NCI-H1694 (cell line): ENCODE measurements at regions not wholly inside any gene's neighbourhood (a gene's known extent, or its start where the extent isn't known, plus 50 kb on each side); places are given as distances from the start of the nearest gene placed in this dataset.

Source experiments
- DNase-seq: peaks from one replicate; lab custom pipeline; 2025; lab: John Stamatoyannopoulos, UW

DNA sequence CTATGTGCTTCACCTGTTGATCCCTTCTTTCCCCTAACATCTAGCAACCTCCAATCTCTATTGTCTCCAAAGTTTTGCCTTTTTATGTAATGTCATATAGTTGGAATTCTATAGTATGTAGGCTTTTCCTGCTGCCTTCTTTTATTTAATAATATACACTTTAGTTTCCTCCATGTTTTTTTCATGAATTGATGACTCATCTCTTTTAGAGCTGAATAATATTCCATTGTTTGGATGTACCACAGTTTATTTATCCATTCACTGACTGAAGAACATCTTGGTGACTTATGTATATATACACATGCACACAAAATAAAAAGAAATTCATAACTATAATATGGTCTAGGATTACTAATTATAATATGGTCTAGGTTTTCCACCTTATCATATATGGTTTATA is 1314.2 kb downstream of the OTOL1 start:
- DNase-seq, result no peak

DNA sequence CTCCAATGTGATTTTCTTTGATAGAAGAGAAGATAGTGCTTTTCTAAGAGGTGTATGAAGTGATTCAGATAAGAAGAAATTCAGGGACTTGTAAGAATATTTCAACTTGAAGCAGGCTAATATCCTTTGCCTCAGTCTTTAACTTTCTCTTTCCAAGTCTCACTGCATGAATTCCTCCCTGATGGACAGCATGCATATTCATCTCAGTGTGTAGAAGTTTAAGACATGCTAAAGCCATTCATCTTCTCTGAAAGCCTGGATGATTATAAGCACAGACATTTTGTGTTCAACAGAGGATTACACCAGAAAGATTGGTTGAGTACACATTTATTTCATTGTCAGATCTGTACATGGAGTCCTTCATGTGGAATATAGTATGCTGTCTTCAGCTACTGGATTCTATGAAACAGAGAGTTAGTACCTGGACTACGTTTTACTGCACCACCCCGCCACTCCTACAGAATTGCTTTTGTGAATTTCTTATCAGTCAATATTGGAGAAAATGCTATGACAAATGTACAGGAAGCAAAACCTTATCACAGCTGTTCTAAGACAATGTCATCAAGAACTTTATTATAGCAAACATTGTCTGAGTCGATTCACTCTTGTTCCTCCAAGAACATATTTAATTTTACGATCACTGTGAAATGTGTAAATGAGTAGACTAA is 1346.1 kb downstream of the OTOL1 start:
- DNase-seq, result no peak

DNA sequence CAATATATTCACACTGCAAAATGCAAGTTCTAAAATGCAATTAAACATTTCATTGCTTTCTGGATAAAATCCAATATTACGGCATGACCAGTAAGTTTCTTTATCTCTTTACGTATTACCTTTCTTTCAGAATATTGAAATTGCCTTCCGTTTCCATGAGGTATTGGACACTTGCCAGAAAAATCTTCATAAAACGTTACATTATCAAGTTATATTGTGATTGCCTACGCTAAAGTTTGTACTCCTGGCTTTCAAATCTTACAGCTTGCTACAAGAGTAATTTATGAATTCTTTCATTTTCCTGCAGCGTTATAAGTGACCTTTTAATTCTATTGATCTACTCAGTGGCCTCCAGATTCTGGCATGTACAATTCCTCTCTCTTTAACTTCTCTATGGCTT is 1349.3 kb downstream of the OTOL1 start:
- no peak for DNase-seq

DNA sequence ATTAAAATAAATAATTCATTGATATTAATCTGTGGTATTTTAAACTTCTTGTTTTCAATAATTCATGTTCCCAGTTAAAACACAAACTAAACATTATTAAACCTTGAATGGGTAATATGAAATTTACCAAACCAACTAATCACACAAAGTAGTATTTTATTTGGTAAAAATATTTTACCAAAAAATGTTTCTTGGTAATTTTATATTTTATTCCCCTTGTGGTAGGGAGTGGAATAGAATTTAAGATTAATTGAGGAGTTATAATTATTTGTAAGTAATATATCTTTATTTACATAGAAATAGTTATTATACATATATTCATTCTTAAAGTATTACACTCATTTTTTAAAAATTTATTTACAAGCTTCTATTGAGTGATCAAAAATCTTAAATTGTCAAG is 1350.9 kb downstream of the OTOL1 start:
- no peak for DNase-seq

DNA sequence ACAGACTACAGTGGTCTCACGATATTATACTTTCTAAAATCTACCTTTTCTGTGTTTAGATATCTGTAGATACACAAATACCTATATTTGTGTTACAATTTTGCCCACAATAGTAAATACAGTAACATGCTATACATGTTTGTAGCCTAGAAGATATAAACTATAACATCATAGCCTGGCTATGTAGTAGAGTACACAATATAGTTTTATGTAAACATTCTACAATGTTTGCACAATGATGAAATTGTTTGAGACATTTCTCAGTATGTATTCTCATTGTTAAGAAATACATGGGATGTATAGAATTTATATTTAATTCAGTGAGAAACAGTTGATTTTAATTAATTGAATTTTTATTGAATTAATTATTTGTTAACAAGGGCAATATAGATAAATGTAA is 1367.0 kb downstream of the OTOL1 start:
- no peak for DNase-seq

DNA sequence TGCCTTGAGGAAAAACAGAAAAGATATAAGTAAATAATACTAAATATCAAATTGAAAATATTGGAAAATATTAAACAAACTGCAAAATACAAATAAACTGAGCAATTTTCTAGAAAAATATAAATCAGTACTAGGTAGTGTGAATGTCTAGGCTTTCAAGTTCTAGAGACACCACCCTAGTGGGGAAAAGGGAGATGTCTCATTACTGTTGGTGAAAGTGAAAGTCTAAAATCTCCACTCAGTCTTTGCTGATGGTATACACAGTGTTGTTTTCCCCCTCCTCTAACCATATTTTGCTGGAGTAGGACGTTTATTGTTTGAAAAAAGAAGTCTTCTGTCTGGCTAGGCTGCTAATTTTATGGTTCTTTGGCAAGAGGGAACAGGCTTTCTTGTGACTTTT is 1368.9 kb downstream of the OTOL1 start:
- DNase-seq, result no peak

GRCh38 chr3:162879021-162879562 is 1382.5 kb downstream of the OTOL1 start:
- DNase-seq, result no peak

- no peak for DNase-seq
Measured at GRCh38 chr3:162884373-162884772, 1387.8 kb downstream of the OTOL1 start.

DNA sequence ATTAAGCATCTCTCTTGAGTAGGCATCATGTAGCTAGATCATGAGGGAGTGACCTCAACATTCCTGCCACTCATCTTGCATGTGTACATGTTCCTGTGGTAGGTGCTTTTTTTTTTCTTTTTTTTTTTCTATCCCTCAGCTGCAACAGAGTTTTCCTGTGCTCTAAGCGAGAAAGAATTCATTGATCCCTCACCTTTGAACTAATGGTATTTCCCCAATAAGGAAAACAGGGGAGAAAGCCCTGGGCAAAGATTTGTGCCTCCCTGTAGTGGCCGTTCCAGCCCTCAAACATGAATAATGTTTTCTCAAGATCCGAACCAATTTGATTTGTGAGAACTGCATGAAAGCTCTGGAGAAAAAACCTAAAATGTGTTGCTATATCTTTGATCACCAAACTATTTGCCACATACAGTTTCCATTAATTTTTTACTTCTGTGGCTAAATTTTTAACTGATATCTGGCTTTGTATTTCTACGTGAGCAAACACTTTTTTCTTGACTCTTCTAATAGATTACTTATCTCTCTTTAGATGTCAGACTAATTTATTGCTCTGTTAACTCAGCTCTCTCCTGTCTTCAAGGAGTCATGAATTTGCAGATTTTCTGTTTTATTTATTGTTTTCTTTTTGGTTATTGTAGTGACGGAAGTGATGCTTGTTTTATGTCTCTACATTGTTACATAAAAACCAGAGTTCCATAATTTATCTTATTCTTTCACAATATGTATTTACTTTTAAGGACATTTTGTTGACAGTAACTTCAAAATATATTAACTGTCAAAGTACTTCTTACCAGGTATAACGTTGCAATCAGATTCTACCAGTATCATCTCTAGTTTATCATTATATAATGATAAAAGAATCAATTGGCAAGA is 1396.5 kb downstream of the OTOL1 start:
- no peak for DNase-seq

DNA sequence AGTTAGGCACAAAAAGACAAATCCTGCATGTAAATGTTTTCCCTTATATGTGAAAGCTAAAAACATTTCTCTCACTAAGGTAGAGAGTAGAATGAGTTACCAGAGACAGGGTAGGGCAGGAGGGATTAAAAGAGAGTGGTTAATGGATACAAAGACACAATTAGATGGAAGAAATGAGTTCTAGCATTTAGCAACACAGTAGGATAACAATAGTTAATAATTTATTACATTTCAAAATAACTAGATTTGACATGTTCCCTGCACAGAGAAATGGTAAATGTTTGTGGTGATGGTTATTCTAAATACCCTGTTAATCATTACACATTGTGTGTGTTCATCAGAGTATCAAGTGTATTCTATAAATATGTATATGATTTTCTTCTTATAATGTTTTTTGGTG is 1400.7 kb downstream of the OTOL1 start:
- DNase-seq, result no peak

GRCh38 chr3:162932503-162932902 is 1435.9 kb downstream of the OTOL1 start:
- no peak for DNase-seq

GRCh38 chr3:162933656-162934055 is 1437.0 kb downstream of the OTOL1 start:
- DNase-seq, result no peak

- no peak for DNase-seq
Measured at GRCh38 chr3:162936706-162937105, 1440.1 kb downstream of the OTOL1 start.

GRCh38 chr3:162938083-162938482 is 1441.5 kb downstream of the OTOL1 start:
- no peak for DNase-seq

DNA sequence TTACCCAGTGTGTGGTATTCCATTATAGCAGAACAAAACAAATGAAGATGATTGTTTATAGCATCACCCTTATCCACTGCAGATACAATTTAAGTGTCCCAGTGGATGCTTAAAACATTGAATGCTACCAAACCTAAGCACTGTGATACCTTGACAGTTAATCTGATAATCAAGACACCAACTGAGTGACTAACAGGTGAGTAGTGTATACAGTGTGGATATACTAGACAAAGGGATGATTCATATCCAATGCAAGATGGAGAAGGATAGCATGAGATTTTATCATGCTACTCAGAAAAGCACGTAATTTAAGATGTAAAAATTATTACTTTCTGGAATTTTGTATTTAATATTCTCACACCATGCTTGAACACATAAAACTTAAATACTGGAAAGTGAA is 1449.0 kb downstream of the OTOL1 start:
- no peak for DNase-seq

- DNase-seq, result no peak
Measured at GRCh38 chr3:162956711-162957110, 1460.1 kb downstream of the OTOL1 start.

DNA sequence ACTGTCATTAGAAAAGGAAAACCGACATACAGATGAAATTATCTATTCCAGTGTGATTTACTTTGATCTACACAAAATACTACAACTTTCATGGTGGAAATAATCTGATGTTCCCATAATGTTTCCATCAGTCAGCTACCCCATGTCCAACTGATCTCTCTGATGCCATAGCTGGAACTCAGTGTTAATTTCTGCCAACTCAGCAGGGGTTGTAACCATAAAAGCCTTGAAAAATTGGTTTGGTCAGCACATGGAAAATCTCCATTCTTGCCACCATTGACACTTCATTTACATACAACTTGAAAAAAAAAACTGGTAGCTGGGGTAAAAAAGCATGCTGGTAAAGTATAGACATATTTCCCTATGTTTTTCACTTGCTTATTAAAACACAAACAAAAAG is 1463.7 kb downstream of the OTOL1 start:
- no peak for DNase-seq

DNA sequence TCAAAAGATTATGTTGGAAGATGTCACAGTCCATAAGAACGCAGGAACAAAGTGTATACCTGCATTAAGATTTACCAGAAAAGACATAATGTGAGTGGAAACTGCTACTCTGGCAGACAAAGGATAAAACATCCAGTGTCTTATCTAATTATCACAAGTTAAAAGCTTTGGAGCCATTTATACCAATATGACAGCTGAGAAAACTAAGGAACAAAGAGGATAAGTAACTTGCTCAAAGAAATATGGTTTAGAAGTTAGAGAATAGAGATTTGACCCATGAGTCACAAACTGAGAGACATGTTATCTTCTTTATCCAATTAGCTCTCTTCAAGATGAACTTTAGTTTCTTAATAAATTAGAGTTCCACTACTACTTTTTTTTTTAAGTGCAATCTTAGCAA is 1473.7 kb downstream of the OTOL1 start:
- no peak for DNase-seq

DNA sequence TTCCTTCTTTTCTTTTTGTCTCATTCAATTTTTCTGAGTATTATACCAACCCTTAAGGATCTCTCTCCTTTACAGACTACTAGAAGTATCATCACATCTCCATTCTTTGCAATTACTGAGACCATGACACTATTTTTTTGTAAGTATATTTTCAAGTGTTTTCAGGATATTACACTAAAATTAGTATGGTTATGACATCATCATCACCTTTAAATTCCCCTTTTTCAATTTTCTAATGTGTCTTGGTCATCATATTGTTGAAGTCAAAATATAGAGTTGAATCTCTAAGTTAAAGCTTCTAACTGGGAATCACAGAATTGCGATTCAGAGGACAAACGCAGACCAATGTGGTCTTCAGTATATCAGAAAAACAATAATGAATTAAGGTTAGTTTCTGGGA is 1475.1 kb downstream of the OTOL1 start:
- DNase-seq, result no peak

GRCh38 chr3:162973428-162973917 is 1476.9 kb downstream of the OTOL1 start:
- DNase-seq, result no peak

- no peak for DNase-seq
Measured at GRCh38 chr3:162978136-162978535, 1481.5 kb downstream of the OTOL1 start.

- DNase-seq, result no peak
Measured at GRCh38 chr3:162984746-162985145, 1488.1 kb downstream of the OTOL1 start.
